GM18519 (cell line): ENCODE measurements at regions not wholly inside any gene's neighbourhood (a gene's known extent, or its start where the extent isn't known, plus 50 kb on each side); places are given as distances from the start of the nearest gene placed in this dataset.

Experiments
- ATAC-seq: cut with Tn5 transposase; IDR thresholded peaks from one replicate; pipeline ENCODE4 v1.9.1; 2021; ENCODE audit warnings: mild to moderate bottlenecking, moderate library complexity; ENCODE audit not compliant: unreplicated experiment, low FRiP score

DNA sequence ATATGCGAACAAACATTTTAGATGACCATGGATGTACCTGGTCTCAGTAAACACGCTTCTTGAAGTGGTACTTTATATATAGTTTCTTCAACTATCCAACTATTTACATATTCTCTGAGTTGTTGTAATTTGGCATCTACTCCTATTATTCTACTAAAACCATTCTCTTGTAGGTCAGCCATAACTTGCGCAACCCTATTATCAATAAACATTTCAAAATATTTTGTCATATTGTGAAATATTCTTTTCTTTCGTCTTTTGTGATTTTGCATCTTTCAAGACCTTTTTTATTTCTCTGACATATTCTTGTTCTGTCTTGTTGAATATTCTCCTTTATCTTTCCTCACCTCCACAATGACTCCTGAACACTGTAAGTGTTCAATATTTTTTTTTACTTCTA is 753.3 kb downstream of the NXPH1 start:
- ATAC-seq, result no peak

- no peak for ATAC-seq
These were observed 756.3 kb downstream of the NXPH1 start for GRCh38 chr7:9189703-9190102.

- ATAC-seq, result no peak
These were observed 759.6 kb downstream of the NXPH1 start for GRCh38 chr7:9192969-9193368.

GRCh38 chr7:9200626-9201025 is 767.2 kb downstream of the NXPH1 start:
- ATAC-seq, result no peak

GRCh38 chr7:9201928-9202327 is 768.5 kb downstream of the NXPH1 start:
- ATAC-seq, result no peak

GRCh38 chr7:9204571-9204970 is 771.2 kb downstream of the NXPH1 start:
- no peak for ATAC-seq

DNA sequence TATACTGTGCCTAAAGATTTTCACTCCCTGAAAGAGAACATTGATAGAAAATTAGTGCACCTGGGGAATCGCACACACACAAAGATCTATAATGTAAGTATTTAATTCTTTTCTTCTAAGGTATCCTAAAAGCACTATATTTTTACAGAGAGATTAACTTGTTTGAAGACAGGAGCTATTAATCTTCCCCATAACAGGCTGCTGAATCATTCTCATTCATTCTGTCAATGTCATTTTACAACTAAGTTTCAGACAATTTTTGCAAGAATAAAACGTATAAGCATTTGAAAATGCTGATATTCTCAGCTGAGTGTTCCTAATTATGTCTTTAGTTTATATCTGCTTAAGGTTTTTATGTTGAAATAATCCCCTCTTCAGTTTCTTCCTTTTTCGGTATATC is 776.7 kb downstream of the NXPH1 start:
- ATAC-seq, result no peak

DNA sequence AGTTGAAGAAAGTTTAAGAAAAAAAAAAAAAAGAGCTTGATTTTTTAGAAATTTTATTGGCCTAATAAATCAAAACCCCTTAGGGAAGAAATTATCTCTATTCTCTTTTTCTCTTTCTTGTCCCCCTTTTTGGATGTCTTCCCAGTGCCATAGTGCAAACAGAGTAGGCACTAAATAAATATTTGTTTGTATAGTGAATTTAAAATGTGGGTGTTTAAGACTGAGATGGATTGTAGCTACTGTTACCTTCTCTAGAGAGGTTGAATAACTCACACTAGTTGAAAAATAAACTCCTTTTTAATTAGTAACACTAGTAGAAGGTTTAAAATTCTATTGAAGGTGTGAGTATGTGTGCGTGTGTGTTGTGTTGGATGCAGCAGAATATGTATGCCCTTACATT is 783.8 kb downstream of the NXPH1 start:
- ATAC-seq, result no peak

GRCh38 chr7:9226500-9226899 is 793.1 kb downstream of the NXPH1 start:
- no peak for ATAC-seq

GRCh38 chr7:9231630-9232121 is 798.3 kb downstream of the NXPH1 start:
- ATAC-seq, result no peak

GRCh38 chr7:9240001-9240400 is 806.6 kb downstream of the NXPH1 start:
- ATAC-seq, result no peak

GRCh38 chr7:9241826-9242225 is 808.4 kb downstream of the NXPH1 start:
- no peak for ATAC-seq

DNA sequence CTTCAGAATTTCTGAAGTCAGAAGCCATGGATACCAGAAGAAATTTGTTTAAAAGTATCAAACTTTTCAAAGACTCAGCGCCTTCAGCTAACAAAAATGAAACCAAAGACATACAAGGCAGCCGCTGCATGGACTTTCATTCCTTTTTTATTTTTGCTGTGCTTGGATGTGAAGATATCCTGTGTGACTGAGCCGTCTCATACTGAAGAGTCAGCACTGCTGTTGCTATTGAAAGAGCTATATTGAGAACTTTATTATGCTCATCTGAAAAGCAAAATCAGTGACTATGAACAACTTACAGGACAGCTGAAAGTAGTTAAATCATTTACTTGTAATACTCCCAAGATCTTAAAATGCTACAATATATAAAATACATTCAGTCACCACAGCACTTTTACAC is 809.2 kb downstream of the NXPH1 start:
- no peak for ATAC-seq

- no peak for ATAC-seq
These were observed 817.5 kb downstream of the NXPH1 start for GRCh38 chr7:9250876-9251275.

DNA sequence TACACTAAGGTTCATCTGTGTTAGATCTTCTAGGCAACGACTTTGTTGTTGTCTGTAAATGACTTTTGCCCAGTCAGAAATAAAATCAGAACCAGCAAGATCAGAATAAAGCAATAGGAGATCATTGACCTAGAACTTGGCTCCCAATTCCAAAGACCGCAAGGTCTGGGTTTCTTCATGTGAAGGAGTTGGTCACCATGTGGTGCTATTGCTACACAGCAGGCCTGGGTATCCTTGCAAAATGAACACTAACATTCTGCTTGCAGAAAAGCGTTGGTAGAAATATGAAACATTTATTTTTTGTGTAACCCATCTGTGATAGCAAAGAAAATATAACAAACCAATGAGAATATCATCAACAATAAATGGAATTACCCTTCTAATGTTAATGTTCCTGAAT is 831.0 kb downstream of the NXPH1 start:
- ATAC-seq, result no peak

- ATAC-seq, result no peak
These were observed 846.7 kb downstream of the NXPH1 start for GRCh38 chr7:9280088-9280487.

- no peak for ATAC-seq
These were observed 849.8 kb downstream of the NXPH1 start for GRCh38 chr7:9283246-9283645.

- ATAC-seq, result no peak
These were observed 869.0 kb downstream of the NXPH1 start for GRCh38 chr7:9302436-9302835.

DNA sequence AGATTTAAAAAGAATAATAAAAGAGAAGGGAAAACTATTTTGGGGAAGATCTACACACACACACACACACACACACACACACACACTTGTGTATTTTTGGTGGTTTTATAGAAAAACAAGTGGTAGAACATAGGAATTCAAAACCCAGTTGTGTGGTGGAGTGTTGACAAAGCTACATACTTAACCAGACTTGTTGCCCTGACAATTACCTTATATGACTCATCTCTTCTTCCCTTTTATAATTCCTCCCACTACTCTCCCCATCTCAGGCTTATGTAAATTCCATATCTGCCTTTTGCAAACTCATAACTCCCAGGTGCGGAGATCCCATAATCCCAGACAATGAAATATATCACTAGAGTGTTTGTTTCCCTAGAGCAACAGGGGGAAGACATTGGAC is 873.7 kb downstream of the NXPH1 start:
- no peak for ATAC-seq

- no peak for ATAC-seq
These were observed 891.1 kb downstream of the NXPH1 start for GRCh38 chr7:9324513-9324912.

GRCh38 chr7:9328296-9328695 is 894.9 kb downstream of the NXPH1 start:
- no peak for ATAC-seq

GRCh38 chr7:9349625-9350024 is 916.2 kb downstream of the NXPH1 start:
- ATAC-seq, result no peak

- no peak for ATAC-seq
These were observed 957.8 kb downstream of the NXPH1 start for GRCh38 chr7:9391221-9391620.
